ENCODE measurements at regions not wholly inside any gene's neighbourhood (a gene's known extent, or its start where the extent isn't known, plus 50 kb on each side); places are given as distances from the start of the nearest gene placed in this dataset.
"Not testable (repeated sequence)": the region's sequence is repeated elsewhere in the genome, so short reads cannot be mapped to it uniquely, and the experiment has no call there.

- DNase-seq (ENCODE audit: low read depth in 2 of 2): no peak
These were observed 101.8 kb upstream of the LARP1 start for GRCh38 chr5:154653418-154653763.

DNA sequence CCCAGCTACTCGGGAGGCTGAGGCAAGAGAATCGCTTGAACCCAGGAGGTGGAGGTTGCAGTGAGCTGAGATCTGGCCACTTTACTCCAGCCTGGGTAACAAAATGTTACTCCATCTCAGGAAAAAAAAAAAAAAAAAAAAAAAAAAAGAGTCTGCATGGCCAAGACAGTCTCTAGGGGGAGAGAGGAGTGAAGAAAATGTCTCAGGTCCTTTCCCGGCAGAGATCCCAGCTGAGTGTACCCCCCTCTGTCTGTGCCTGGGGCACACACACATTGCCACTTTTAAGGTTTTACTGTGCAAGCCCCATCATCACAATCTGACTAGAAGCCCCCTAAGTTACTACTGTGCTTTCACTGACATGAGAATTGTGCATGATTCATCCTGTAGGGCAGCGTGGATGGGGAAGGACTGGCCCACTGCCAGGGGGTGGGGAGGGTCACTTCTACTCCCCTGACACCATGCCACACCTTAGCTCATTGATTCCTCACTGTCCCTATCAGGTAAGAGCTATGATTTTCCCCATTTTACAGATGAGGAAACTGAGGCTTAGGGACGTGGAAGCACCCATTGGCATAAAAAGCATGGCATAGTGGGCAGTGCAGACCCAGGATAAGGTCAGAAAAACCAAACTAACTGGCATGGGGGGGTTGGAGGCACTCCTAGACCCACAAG, 102.3 kb upstream of the LARP1 start:
- DNase-seq (ENCODE audit: low read depth in 2 of 2): no peak

- not testable (repeated sequence) for DNase-seq (ENCODE audit: low read depth in 2 of 2)
These were observed 103.4 kb upstream of the LARP1 start for GRCh38 chr5:154651795-154652194.

- no peak for DNase-seq (ENCODE audit: low read depth in 2 of 2)
These were observed 106.5 kb upstream of the LARP1 start for GRCh38 chr5:154648706-154649105.

- no peak for DNase-seq (ENCODE audit: low read depth in 2 of 2)
These were observed 106.9 kb upstream of the LARP1 start for GRCh38 chr5:154648229-154648628.

- DNase-seq (ENCODE audit: low read depth in 2 of 2): no peak
These were observed 107.4 kb upstream of the LARP1 start for GRCh38 chr5:154647761-154648145.

DNA sequence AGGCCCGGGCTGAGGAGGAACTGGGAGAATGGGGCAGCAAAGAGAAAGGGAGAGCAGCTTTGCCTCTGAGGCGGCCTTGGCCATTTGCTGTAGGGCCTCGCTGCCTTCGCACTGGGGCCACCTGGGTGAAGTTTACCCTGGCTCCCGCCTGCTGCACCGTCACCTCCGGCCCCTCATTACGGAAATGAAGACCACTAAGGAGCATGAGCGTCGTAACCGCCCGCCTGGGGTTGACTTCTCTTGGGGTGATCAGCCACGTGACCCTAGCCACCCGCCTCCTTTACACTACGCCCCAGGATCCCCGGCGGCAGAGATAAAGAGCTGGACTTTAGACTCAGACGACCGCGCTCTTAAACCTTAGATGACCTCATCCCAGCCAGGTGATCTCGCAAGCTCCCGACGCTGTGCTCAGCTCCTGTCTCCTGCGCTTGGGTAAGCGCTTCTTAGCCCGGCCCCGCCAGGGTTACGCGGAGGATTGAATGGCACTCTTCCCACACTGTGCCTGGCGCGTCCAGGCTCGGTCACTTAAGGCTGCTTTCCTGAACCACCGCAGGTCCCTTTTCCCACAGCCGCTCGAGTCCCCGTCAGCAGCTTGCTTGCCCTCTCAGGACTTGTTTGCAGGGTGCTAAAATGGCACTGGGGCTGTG, 107.9 kb upstream of the LARP1 start:
- peak in 1 of 2 donors; percentile 13 for DNase-seq (ENCODE audit: low read depth in 2 of 2)

DNA sequence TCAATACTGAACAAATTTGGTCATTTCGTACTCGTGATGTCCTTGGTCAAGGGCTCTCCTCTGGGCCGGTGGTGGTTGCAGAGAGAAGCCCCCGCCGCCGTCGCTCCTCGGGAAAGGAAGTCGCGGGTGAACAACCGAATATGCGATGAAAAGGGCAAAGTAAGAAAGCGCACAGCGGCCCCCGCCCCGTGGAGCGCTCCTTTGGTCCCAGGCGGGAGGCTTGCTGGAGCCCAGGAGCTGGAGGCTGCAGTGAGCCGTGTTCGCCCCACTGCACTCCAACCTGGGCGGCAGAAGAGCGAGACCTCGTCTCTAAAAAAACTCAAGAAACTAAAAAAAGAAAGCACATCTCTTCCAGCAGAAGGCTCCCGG, 108.4 kb upstream of the LARP1 start:
- DNase-seq (ENCODE audit: low read depth in 2 of 2): peak in 1 of 2 donors; percentile 4

- no peak for DNase-seq (ENCODE audit: low read depth in 2 of 2)
These were observed 110.3 kb upstream of the LARP1 start for GRCh38 chr5:154644745-154645411.

DNA sequence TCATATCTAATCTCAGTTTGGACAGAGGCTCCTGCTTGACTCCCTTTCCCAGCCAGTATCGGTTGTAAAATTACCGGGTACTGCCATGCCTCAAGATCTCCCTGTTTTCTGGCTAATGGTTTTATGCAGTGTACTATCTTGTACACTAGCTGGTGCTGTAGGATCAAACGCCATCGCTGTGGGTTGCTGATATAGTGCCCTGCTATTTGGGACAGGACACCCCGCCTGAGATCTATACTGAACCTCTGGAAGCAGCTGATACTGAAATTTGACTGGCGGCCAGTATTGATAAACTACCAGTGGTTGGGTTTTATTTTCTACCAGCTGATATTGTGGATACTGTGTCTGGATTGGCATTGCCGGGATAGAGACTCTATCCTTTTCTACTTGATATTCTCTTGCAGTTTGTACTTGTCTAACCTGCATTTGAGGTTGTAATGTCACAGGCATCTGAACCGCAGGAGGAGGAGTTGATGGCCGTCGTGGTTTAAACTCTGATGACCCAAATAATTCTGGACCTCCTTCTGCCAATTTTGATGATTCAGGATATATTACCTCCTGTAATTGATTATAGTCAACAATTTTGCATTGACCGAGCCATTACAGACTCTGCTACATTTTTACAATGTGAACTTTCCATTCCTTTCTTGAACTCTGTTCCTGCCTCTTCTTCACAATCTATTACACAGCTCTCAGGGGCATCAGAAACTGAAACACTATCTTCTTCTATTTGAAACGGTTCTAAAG, 112.5 kb upstream of the LARP1 start:
- no peak for DNase-seq (ENCODE audit: low read depth in 2 of 2)

DNA sequence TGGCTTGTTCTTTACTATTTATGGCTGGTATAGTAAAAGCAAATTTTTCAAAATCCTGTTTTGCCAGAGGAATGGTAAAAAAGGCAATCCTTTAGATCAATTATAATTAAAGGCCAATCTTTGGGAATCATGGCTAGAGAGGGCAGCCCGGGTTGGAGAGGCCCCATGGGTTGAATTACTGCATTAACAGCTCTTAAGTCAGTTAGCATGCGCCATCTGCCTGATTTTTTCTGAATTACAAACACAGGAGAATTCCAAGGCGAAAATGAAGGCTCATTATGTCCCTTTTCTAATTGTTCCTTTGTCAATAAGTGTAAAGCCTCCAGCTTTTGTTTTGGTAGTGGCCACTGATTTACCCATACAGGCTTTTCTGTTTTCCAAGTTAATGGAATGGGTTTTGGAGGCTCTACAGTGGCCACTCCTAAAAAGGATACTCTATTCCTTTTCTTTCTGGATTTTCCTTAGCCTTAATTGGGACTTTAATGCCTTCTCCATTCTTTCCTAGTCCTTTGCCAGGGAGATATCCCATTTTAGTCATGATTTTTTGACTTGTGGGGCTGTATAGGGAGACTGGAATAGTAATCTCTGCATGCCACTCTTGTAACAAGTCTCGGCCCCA, 114.9 kb upstream of the LARP1 start:
- not testable (repeated sequence) for DNase-seq (ENCODE audit: low read depth in 2 of 2)

- DNase-seq (ENCODE audit: low read depth in 2 of 2): not testable (repeated sequence)
These were observed 118.4 kb upstream of the LARP1 start for GRCh38 chr5:154636786-154637185.

GRCh38 chr5:154636271-154636670, 118.9 kb upstream of the LARP1 start:
- not testable (repeated sequence) for DNase-seq (ENCODE audit: low read depth in 2 of 2)

DNA sequence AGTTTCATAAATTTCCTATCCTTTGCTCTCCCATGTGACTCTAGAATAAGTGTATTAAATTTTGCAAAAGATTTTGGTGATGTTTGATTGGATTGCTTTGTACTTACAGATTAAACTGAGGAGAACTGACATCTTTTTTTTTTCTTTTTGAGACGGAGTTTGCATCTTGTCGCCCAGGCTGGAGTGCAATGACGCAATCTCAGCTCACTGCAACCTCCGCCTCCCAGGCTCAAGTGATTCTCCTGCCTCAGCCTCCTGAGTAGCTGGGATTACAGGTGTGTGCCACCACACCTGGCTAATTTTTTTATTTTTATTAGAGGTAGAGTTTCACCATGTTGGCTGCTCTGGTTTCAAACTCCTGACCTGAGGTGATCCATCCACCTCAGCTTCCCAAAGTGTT, 121.4 kb upstream of the LARP1 start:
- not testable (repeated sequence) for DNase-seq (ENCODE audit: low read depth in 2 of 2)

DNA sequence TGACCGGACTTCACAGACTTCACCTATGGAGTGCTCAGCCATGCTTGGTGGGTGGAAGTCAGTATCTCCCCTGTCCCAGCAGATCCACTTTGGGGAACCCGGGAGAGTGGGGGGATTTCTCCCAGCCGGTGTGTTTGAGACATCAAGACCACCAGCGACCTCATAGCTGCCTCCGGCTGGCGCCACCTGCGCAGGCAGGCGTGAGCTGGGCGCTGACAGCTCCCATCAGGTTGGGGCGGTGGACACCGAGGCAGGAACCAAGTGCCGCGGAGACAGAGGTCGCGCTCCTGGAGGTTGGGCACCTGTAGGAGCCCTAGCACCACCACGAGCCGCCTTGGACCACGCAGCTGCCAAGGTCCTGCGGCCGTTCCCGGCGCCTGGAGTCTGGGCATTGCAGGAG, 124.0 kb upstream of the LARP1 start:
- no peak for DNase-seq (ENCODE audit: low read depth in 2 of 2)

- DNase-seq (ENCODE audit: low read depth in 2 of 2): no peak
These were observed 124.8 kb upstream of the LARP1 start for GRCh38 chr5:154630410-154630809.

GRCh38 chr5:154628685-154629084, 126.5 kb upstream of the LARP1 start:
- no peak for DNase-seq (ENCODE audit: low read depth in 2 of 2)

GRCh38 chr5:154627698-154628678, 127.2 kb upstream of the LARP1 start:
- DNase-seq (ENCODE audit: low read depth in 2 of 2): no peak

- no peak for DNase-seq (ENCODE audit: low read depth in 2 of 2)
These were observed 128.2 kb upstream of the LARP1 start for GRCh38 chr5:154626876-154627557.

DNA sequence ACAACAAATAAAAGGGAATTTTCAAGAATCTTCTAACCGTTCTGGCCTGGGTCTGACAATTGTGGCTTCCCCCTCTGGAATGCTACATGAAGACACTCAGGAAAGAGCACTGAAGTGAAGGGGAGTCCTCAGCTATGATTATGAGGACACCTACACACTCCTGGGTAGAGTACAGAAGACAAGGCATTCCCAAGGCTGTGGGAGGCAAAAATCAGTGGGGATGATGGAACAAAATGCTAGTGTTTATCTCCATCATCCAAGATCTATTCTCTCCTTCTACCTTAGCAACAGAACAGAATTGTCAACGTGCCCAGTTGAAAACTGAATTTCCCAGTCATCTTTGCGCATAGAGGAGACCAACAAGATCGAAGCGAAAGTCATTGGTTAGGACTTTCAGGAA, 130.1 kb upstream of the LARP1 start:
- DNase-seq (ENCODE audit: low read depth in 2 of 2): no peak
